GM13977 (cell line): ENCODE measurements at regions not wholly inside any gene's neighbourhood (a gene's known extent, or its start where the extent isn't known, plus 50 kb on each side); places are given as distances from the start of the nearest gene placed in this dataset.

Experiments used
- DNase-seq: peaks from one replicate; pipeline ENCODE4 v3.0.0; 2012; ENCODE audit warnings: low spot score
- CTCF ChIP-seq: IDR thresholded peaks from 2 replicates; pipeline ENCODE4 v1.5.1; 2012; ENCODE audit warnings: mild to moderate bottlenecking, control low read depth; ENCODE audit not compliant: insufficient read depth; ENCODE audit errors: extremely low read depth, missing control alignments
- in situ Hi-C: fragments of 300-500 bp; cut with MboI; formaldehyde crosslinking; loops from one replicate; pipeline ENCODE4 v1.12.0; 2022; ENCODE audit warnings: low sequenced_read_pairs, low pct_unique_long_range_greater_than_20kb, mixed read lengths, inconsistent platforms; ENCODE audit not compliant: unreplicated experiment

GRCh38 chr9:120327322-120327721 is 252.6 kb downstream of the CDK5RAP2 start:
- no peak for TF ChIP-seq CTCF
- DNase-seq, result no peak
- in situ Hi-C loops, result no loop called here

GRCh38 chr9:120326049-120326693 is 253.8 kb downstream of the CDK5RAP2 start:
- TF ChIP-seq CTCF, result no peak
- in situ Hi-C loops, result no loop called here
- DNase-seq, result no peak

GRCh38 chr9:120324996-120325642 is 254.8 kb downstream of the CDK5RAP2 start:
- no peak for DNase-seq
- no peak for TF ChIP-seq CTCF
- in situ Hi-C loops, result no loop called here

- DNase-seq, result no peak
- TF ChIP-seq CTCF, result no peak
- in situ Hi-C loops, result no loop called here
These were observed 255.5 kb downstream of the CDK5RAP2 start for GRCh38 chr9:120324461-120324860.

- TF ChIP-seq CTCF, result no peak
- in situ Hi-C loops, result no loop called here
- DNase-seq, result no peak
These were observed 256.8 kb downstream of the CDK5RAP2 start for GRCh38 chr9:120323125-120323524.

GRCh38 chr9:120319452-120319851 is 260.5 kb downstream of the CDK5RAP2 start:
- no peak for DNase-seq
- in situ Hi-C loops, result no loop called here

More at GRCh38 chr9:120319452-120319851, 260.5 kb downstream of the CDK5RAP2 start:
- no peak for TF ChIP-seq CTCF
